NCI-H82 treated with DMSO at 0.1 percent for 48 hours (cell line): ENCODE measurements at regions not wholly inside any gene's neighbourhood (a gene's known extent, or its start where the extent isn't known, plus 50 kb on each side); places are given as distances from the start of the nearest gene placed in this dataset.

Experiments used
- DNase-seq: peaks from one replicate; lab custom pipeline; 2025; ENCODE audit not compliant: unreplicated experiment; lab: John Stamatoyannopoulos, UW

- no peak for DNase-seq
Observed at GRCh38 chr3:120544361-120544760, 51.8 kb upstream of the NDUFB4 start.

DNA sequence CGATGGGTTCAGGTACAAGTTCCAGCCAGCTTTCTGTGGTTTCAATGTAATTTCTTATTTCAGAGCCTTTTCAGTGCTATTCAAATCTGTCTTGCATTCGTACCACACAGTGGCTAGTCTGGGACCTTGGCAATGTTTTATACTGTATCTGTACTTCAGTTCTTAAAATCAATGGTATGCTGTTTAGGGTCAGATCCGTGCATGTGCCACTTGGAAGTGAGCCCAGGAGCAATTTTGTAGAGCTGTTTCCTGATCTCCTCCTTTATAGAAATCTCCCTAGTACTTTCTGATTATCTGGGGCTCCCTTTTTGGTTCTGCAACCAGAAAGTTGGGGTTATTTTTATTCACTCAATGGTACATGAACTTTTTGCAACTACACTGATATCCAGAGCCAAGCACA is 59.5 kb upstream of the NDUFB4 start:
- no peak for DNase-seq

GRCh38 chr3:120532969-120533368 is 63.2 kb upstream of the NDUFB4 start:
- no peak for DNase-seq

DNA sequence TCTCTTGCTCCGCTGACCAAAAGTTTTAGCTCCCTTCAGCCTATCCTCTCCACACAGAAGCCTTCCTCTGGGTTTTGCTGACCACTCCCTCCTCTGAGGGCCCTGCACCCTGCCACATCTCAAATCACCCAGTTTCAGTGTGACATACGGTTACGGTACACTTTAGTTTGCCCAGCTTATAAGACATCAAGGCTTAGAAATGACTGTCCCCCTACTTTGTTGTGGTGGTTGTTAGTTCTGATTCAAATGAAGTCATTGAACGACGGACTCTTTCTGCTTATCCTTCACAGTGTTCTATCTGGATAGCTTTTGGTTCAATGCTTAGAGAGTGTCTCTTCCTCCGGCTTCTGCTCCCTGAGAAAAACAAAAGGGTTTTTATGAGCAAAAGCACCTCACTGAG is 68.0 kb upstream of the NDUFB4 start:
- no peak for DNase-seq

DNA sequence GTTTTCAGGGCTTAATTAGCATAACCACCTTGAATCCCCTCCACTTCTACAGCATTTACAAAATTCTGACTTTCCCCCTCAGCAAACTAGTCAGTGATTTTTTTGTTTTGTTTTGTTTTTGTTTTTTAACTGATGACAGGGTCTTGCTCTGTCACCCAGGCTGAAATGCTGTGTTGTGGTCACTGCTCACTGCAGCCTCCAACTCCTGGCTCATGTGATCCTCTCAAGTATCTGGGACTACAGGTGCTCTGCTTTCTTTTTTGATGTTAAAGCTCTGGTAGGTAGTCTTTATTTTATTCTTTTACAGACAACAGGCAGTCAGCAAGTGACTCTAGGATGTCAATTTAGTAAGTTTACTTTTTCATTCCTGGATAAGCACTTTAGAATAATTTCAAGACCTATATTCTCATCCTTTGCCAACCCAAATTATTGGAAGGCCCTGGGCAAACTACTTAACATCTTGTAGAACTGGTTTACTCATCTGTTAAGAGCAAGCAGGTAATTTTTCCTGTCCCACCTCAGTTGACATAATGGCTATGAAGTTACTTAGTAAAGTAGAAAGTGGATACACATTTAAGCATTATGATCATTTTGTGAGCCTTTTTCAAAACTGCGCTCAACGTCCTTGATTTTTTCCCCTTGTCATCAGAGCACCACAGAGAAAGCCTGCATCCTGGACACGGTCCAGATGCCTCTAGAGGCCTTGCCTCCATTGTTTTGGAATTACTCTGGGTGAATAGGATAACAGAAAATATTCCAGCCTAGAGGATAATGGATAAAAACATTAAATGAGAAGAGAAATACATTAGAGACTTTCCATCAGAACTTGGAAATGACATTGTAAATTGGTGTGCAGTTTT is 69.9 kb upstream of the NDUFB4 start:
- DNase-seq, result no peak

- DNase-seq, result no peak
Observed at GRCh38 chr3:120524171-120524923, 71.8 kb upstream of the NDUFB4 start.

DNA sequence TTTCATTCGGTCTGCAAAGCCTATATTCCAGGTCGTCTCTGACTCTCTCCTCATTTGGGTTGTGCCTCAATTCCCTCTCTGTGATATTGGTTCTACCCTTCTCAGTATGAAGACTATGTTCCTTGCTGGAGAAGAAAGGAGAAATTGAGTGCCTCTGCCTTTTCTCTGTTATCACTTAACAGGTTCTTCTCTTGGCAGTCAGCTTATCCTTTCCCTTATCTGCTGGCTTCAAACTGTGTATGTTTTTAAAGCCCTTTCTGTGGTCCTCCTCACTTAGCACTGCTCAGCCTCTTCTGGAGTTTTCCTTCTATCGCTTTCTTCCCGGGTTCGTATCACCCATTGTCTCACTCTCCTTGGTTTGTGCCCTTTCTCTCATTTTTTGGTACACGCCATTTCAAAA is 65.3 kb upstream of the FSTL1 start:
- no peak for DNase-seq

DNA sequence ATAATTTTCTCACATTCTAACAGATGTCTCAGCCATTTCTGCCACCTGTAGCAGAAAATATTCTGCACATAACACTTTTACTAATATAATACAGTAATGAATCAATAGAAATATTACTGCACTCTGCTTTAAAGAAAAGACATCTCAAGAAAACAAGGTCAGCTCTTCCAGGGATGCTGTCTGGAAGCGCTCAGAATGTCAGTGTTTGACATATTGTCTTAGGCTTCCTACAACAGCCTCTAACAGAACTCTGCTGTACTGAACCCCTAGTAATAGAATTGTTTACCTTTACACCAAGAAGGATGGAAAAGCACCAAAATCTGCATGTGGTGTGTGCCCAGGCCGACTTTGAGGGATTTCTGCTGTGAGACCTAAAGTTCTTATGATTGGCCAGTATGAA is 61.9 kb upstream of the FSTL1 start:
- no peak for DNase-seq

GRCh38 chr3:120506828-120507774 is 56.3 kb upstream of the FSTL1 start:
- DNase-seq, result peak; percentile 9

DNA sequence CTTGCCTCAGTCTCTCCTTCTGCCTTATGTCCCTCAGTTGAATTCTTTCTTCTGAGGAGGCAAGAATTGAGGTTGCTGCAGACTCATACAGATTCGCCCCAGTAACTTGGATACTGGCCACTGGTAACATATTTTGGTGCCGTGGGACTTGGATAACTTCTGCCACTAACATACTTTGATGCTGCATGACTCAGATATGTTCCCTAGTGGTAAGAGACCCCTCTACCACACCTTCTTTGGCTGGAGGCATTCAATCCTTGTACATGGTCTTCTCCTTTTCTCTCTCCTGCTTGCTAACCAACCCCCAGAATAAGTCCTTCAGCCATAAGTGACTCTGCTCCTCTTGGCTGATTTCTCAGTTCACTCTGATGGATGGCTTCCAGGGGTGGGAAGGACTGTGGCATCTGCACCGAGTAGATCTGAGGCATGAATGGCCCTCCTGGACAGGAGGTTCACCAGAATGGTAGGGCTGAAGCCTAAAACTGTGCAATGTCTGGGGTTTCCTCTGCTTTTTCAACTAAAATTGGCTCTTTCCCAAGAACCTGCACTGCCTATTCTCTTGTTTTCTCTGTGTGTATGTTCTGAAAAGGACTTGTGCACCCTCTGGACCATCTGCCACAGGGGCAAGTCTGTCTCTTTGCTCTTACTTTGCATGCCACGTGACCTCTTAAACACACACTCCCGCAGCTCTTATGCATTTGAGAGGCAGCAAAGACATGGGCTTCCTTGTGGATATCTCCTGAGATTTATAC is 55.5 kb upstream of the FSTL1 start:
- no peak for DNase-seq

- no peak for DNase-seq
Observed at GRCh38 chr3:120503727-120504616, 53.2 kb upstream of the FSTL1 start.

DNA sequence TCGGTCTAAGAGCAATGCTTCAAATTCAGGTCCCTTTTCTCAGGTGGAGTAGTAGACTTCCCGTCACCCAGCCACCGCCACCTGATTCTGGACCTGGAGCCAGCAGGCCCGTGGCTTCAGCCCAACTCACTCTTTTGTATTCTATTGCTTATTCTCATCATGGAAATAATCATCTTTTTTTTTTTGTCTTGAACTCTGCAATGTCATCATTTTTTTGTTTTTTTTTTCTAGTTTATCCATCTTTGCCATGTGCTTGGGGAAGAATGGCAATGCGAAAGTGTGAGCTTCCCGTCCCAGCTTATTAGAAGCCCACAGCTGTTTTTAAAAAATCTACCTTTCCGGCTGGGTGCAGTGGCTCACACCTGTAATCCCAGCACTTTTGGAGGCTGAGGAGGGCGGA is 51.3 kb upstream of the FSTL1 start:
- no peak for DNase-seq
